ENCODE measurements at regions not wholly inside any gene's neighbourhood (a gene's known extent, or its start where the extent isn't known, plus 50 kb on each side); places are given as distances from the start of the nearest gene placed in this dataset.

GRCh38 chr13:58855283-58855682 is 1223.7 kb downstream of the PCDH17 start (continued):
- TF ChIP-seq ZHX2 (IDR thresholded peaks at IDR 0.05; ENCODE audit: low read depth), result no peak
- no peak for TF ChIP-seq ZHX2 (CRISPR knock-in tag; IDR thresholded peaks at IDR 0.05; ENCODE audit: borderline replicate concordance)

GRCh38 chr13:58858870-58859371 is 1227.4 kb downstream of the PCDH17 start:
- ATAC-seq (no peak), DNase-seq (ENCODE audit: low spot score) (no peak), FAIRE-seq (no peak)
- no peaks in the 10 kb centered on the region for H3K27me3 ChIP-seq (ENCODE audit: control insufficient read depth in 1 of 2, insufficient read depth in 2 of 2, low read length in 2 of 2)
- CTCF ChIA-PET (ENCODE audit: low intra/inter-chr PET ratio, low total read pairs), result no interaction called here
- no peaks in the 10 kb centered on the region for H3K36me3 ChIP-seq (replicated peaks in 1 of 2; ENCODE audit: control insufficient read depth in 1 of 2, insufficient read depth in 2 of 2, low read length in 2 of 2)
- H3K4me2 ChIP-seq (ENCODE audit: low read depth, low read length), result no peak overlapping the region
- intact Hi-C loops (cut with micrococcal nuclease; ENCODE audit: unreplicated experiment), result no loop called here
- no peak overlapping the region for H3K4me3 ChIP-seq (replicated peaks in 1 of 3; ENCODE audit: insufficient read depth in 1 of 3, low read depth in 2 of 3, low read length in 3 of 3)
- POLR2A ChIA-PET, result no interaction called here
- H3K4me1 ChIP-seq (ENCODE audit: insufficient read depth, low read length), result no peaks in the 10 kb centered on the region
- H2AFZ ChIP-seq (ENCODE audit: low read length), result no peak overlapping the region
- no peaks in the 10 kb centered on the region for H3K79me2 ChIP-seq (ENCODE audit: insufficient read depth, low read length)
- H3K27ac ChIP-seq (ENCODE audit: extremely low read length, insufficient read depth, low read length), result no peak overlapping the region
- H4K20me1 ChIP-seq (ENCODE audit: insufficient read depth, low read length), result no peaks in the 10 kb centered on the region
- H3K9me3 ChIP-seq (ENCODE audit: low read length), result no peaks in the 10 kb centered on the region; the same call in 1 of the 2 replicates
- 66% methylated on average over 6 of the region's 37 CpGs for WGBS (ENCODE audit: low lambda C conversion rate)
- no peak overlapping the region for H3K9ac ChIP-seq (ENCODE audit: insufficient read depth, low read depth, low read length)
- TF ChIP-seq ZNF766 (CRISPR knock-in tag; IDR thresholded peaks at IDR 0.05; ENCODE audit: borderline replicate concordance) (no peak), GTF3A (CRISPR knock-in tag; conservative IDR thresholded peaks at IDR 0.05) (no peak), FOXC1 (CRISPR knock-in tag; IDR thresholded peaks at IDR 0.05; ENCODE audit: borderline replicate concordance) (no peak), SIN3A (IDR thresholded peaks at IDR 0.05; ENCODE audit: borderline replicate concordance, low read depth, low read length) (no peak)
- BruUV-seq (replicated peaks), result no TSS peak
- in situ Hi-C loops (cut with HindIII; ENCODE audit: extremely low pct_ligation_motif_present, low pct_unique_long_range_greater_than_20kb), result no loop called here

All from HepG2 (cell line).